ENCODE measurements at regions not wholly inside any gene's neighbourhood (a gene's known extent, or its start where the extent isn't known, plus 50 kb on each side); places are given as distances from the start of the nearest gene placed in this dataset.
"Not testable (repeated sequence)": the region's sequence is repeated elsewhere in the genome, so short reads cannot be mapped to it uniquely, and the experiment has no call there.

GRCh38 chr1:31510853-31511789 is 65.2 kb upstream of the TINAGL1 start:
- no peak for DNase-seq (ENCODE audit: low spot score)

GRCh38 chr1:31511848-31512615 is 64.3 kb upstream of the TINAGL1 start:
- no peak for DNase-seq (ENCODE audit: low spot score)

GRCh38 chr1:31514117-31514516 is 62.2 kb upstream of the TINAGL1 start:
- no peak for DNase-seq (ENCODE audit: low spot score)

- no peak for DNase-seq (ENCODE audit: low spot score)
Observed at GRCh38 chr1:31515056-31515775, 61.1 kb upstream of the TINAGL1 start.

GRCh38 chr1:31515936-31516335 is 60.4 kb upstream of the TINAGL1 start:
- DNase-seq (ENCODE audit: low spot score): no peak

- DNase-seq (ENCODE audit: low spot score): no peak
Observed at GRCh38 chr1:31517301-31517700, 59.0 kb upstream of the TINAGL1 start.

- not testable (repeated sequence) for DNase-seq (ENCODE audit: low spot score)
Observed at GRCh38 chr1:31517986-31518385, 58.3 kb upstream of the TINAGL1 start.

GRCh38 chr1:31521761-31522555 is 54.4 kb upstream of the TINAGL1 start:
- no peak for DNase-seq (ENCODE audit: low spot score)

- DNase-seq (ENCODE audit: low spot score): no peak
Observed at GRCh38 chr1:31522556-31522845, 53.8 kb upstream of the TINAGL1 start.

GRCh38 chr1:31523012-31523411 is 53.3 kb upstream of the TINAGL1 start:
- DNase-seq (ENCODE audit: low spot score): no peak

- DNase-seq (ENCODE audit: low spot score): no peak
Observed at GRCh38 chr1:31523769-31524168, 52.5 kb upstream of the TINAGL1 start.

- no peak for DNase-seq (ENCODE audit: low spot score)
Observed at GRCh38 chr1:31524186-31524901, 52.0 kb upstream of the TINAGL1 start.

Measured in GM03348 (cell line).